ENCODE measurements at regions not wholly inside any gene's neighbourhood (a gene's known extent, or its start where the extent isn't known, plus 50 kb on each side); places are given as distances from the start of the nearest gene placed in this dataset.

- TF ChIP-seq CTCF (conservative IDR thresholded peaks at IDR 0.05; ENCODE audit: low read length) (no peak), EZH2phosphoT487 (IDR thresholded peaks at IDR 0.05; ENCODE audit: borderline replicate concordance, low read depth, low read length) (no peak)
Observed at GRCh38 chr3:162250782-162251181, 754.2 kb downstream of the OTOL1 start.

Measured in OCI-LY7 (cell line).